GM12875 (cell line): ENCODE measurements at regions not wholly inside any gene's neighbourhood (a gene's known extent, or its start where the extent isn't known, plus 50 kb on each side); places are given as distances from the start of the nearest gene placed in this dataset.
"Not testable (repeated sequence)": the region's sequence is repeated elsewhere in the genome, so short reads cannot be mapped to it uniquely, and the experiment has no call there.

Source experiments
- H3K4me3 ChIP-seq: one replicate; pipeline ENCODE4 v1.5.1; 2011; ENCODE audit warnings: low read depth, low read length, control low read depth
- TF ChIP-seq, protein P1 (sequence below): IDR thresholded peaks from 2 replicates; pipeline ENCODE4 v1.5.1; 2011; ENCODE audit warnings: low read depth, mild to moderate bottlenecking, control low read depth, inconsistent platforms, low read length, moderate library complexity, borderline replicate concordance; ENCODE audit not compliant: insufficient read depth

- H3K4me3 ChIP-seq: no peak overlapping the region
- TF ChIP-seq, protein P1, sequence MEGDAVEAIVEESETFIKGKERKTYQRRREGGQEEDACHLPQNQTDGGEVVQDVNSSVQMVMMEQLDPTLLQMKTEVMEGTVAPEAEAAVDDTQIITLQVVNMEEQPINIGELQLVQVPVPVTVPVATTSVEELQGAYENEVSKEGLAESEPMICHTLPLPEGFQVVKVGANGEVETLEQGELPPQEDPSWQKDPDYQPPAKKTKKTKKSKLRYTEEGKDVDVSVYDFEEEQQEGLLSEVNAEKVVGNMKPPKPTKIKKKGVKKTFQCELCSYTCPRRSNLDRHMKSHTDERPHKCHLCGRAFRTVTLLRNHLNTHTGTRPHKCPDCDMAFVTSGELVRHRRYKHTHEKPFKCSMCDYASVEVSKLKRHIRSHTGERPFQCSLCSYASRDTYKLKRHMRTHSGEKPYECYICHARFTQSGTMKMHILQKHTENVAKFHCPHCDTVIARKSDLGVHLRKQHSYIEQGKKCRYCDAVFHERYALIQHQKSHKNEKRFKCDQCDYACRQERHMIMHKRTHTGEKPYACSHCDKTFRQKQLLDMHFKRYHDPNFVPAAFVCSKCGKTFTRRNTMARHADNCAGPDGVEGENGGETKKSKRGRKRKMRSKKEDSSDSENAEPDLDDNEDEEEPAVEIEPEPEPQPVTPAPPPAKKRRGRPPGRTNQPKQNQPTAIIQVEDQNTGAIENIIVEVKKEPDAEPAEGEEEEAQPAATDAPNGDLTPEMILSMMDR: no peak
These were observed 234.1 kb upstream of the DAB2 start for GRCh38 chr5:39658866-39659265.

- TF ChIP-seq, protein P1: no peak
- H3K4me3 ChIP-seq: no peak overlapping the region
These were observed 233.2 kb upstream of the DAB2 start for GRCh38 chr5:39657943-39658342.

DNA sequence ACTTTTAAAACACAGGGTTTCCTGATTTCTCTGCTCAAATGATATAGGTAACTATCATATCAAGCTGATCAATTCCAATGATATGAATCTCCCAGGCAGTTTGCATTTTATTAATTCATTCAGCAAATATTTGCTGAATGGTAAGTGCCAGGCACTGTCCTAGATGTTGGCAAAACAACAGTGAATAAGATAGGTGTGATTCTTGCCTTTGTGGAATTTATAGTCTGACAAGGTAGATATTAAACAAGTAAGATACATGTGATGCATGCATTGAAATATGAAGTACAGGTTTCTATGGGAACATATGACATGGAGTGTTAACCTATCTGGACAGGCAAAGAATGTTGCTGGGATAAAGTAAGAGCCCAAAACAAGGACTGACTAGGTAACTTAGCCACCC, 231.8 kb upstream of the DAB2 start:
- TF ChIP-seq, protein P1: no peak

GRCh38 chr5:39654715-39655114, 229.9 kb upstream of the DAB2 start:
- TF ChIP-seq, protein P1: no peak
- H3K4me3 ChIP-seq: no peak overlapping the region

More for the DNA sequence above, 231.8 kb upstream of the DAB2 start:
- H3K4me3 ChIP-seq: no peak overlapping the region

DNA sequence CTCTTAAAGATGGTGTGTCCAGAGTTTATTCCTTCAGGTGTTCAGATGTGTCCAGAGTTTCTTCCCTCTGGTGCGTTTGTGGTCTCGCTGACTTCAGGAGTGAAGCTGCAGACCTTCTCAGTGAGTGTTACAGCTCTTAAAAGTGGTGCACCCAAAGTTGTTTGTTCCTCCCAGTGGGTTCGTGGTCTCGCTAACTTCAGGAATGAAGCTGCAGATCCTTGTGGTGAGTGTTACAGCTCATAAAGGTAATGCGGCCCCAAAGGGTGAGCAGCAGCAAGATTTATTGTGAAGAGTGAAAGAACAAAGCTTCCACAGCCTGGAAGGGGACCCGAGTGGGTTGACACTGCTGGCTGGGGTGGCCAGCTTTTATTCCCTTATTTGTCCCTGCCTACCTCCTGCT, 227.7 kb upstream of the DAB2 start:
- H3K4me3 ChIP-seq: not testable (repeated sequence)

- no peak overlapping the region for H3K4me3 ChIP-seq
These were observed 227.3 kb upstream of the DAB2 start for GRCh38 chr5:39652036-39652435.

DNA sequence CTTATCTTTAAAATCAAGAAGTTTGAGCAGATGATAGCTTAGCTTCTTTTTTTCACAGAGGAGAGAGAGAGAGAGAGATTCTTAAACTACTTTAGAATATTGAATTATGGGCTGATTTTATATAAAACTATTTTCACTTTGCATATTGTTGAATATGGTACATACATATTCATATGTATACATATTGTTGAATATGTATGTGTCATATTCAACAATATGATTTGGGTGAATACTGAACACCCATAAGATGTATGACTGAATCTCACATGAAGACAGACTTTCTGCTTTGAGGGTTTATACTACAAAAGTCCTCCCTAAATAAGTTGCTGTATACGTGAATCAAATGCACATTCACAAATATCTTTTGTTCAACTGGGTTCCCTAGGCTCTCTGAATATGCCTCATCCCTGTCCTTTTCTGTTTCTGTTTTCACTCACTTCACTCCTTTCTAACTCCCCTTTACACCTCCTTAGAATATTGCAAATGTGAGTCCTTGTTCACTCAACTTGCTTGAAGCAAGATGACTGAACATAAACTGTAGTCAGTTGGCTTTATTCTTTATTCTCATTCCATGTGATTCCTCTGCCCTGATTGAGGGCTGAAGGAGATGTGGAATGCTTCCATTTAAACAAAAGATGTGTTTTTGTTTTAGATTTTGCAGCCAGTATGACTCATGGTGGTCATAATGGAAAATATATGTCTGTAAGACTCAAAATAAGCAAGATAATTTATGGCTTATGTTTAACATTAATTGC, 225.4 kb upstream of the DAB2 start:
- TF ChIP-seq, protein P1: no peak
- no peak overlapping the region for H3K4me3 ChIP-seq

More at GRCh38 chr5:39652036-39652435, 227.3 kb upstream of the DAB2 start:
- TF ChIP-seq, protein P1: no peak

- TF ChIP-seq, protein P1: no peak
- no peak overlapping the region for H3K4me3 ChIP-seq
These were observed 224.1 kb upstream of the DAB2 start for GRCh38 chr5:39648848-39649227.
